AG09319 (cell line): ENCODE measurements at regions not wholly inside any gene's neighbourhood (a gene's known extent, or its start where the extent isn't known, plus 50 kb on each side); places are given as distances from the start of the nearest gene placed in this dataset.

Experiments used
- DNase-seq: peaks from one replicate; pipeline ENCODE4 v3.0.0-alpha.2; 2010; ENCODE audit warnings: low read depth; ENCODE audit errors: extremely low read depth
- CTCF ChIP-seq: IDR thresholded peaks from 2 replicates; pipeline ENCODE4 v1.5.1; 2011; ENCODE audit warnings: low read depth, mild to moderate bottlenecking, inconsistent platforms, low read length, moderate library complexity

DNA sequence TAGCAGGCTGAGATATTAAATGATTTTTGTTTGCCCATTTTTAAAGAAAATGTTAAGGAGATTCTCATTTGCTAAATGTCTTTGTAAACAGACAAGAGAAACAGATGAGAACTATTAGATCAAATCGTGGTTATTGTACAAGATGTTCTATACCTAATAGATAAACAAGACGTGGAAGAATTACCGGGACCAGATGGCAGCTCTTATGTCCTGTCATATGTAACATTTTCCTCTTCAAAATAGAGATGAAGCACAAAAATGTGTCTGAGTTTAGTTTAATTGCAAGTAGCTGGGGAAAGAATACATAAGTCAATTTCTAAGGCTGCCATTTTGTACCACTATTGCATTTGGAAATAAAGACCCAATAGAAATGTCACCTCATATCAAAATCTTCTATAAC lies 553.7 kb downstream of the TUSC7 start:
- no peak for DNase-seq
- TF ChIP-seq CTCF = no peak

- no peak for TF ChIP-seq CTCF
- DNase-seq = no peak
Measured at GRCh38 chr3:117263745-117264144, 554.2 kb downstream of the TUSC7 start.

DNA sequence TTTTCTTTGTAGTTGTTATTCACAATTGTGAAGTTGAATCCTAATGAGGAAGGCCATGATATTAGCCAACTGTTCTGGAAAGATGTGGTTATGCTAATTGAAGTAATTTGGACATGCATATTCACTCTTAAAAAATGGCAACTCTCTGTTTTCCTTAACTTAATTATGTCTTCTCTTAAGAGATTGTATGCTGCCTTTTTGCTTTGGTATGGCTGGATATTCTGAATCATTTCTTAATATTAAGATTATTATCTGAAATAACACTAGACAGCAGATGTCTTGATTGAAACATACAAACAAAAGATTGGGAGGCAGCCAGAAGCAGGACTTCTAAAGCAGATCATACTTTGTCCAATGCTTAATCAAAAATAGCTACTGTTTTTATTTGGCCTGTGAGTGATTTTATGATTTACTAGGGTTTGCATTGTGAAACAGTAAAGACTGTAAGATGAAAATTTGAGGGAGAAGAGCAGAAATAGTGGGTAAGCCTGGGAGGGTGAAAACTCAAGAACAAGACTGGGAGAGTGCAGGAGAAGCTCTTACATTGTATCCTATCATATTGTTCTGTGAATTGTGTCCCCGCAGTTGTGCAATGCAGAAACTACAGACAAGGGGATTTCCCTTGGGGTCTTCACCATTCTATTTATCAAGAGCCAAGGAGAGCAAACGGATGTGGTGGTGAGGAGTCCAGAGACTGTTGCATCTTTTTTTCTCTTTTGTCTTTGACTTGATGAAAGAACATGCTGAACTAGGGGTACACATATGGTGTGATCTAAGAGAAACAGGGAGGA lies 554.8 kb downstream of the TUSC7 start:
- no peak for DNase-seq
- no peak for TF ChIP-seq CTCF

DNA sequence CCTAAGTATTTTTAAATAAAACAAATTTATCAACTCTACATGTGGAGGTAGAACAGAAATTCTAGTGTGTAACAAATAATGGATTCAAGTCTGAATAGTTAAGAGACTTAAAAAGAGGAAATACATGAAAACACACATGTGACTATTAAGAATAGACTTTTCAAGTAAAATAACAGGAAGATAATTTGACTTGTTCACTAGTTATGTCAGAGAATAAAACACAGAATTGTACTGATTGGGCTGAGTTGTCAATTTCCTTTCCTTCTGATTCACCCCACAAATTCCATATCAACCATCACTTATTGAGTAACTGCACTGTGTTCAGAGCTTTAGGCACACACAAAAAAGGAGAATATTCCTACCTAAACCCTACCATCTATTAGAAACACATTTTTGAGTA lies 557.2 kb downstream of the TUSC7 start:
- no peak for DNase-seq
- TF ChIP-seq CTCF = no peak

DNA sequence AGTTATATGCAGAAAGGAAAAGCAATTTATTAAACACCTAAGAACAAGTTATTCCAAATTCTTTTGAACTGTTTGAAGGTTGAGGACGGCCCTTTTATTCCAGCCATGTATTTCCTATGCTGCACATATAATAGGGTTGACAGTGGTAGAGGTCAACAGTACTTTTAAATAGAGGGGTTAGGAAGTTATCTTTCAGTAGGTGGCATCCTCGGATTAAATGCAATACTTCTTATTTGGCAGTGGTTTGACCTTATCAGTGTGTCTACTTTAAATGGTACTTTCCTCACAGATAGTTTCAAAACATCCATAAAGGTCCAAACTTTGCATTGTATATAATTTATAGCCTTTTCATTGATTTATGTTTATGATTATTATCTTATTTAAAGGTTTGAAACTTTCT lies 558.7 kb downstream of the TUSC7 start:
- DNase-seq = no peak
- no peak for TF ChIP-seq CTCF

- no peak for TF ChIP-seq CTCF
- no peak for DNase-seq
Measured at GRCh38 chr3:117272274-117272673, 562.7 kb downstream of the TUSC7 start.

GRCh38 chr3:117272876-117273523 lies 563.4 kb downstream of the TUSC7 start:
- TF ChIP-seq CTCF = no peak
- no peak for DNase-seq
